ENCODE measurements at regions not wholly inside any gene's neighbourhood (a gene's known extent, or its start where the extent isn't known, plus 50 kb on each side); places are given as distances from the start of the nearest gene placed in this dataset.
"Not testable (repeated sequence)": the region's sequence is repeated elsewhere in the genome, so short reads cannot be mapped to it uniquely, and the experiment has no call there.

- H3K4me3 ChIP-seq (ENCODE audit: low read depth, low read length), result no peak overlapping the region
Observed at GRCh38 chr6:10144772-10145171, 270.1 kb downstream of the TFAP2A start.

DNA sequence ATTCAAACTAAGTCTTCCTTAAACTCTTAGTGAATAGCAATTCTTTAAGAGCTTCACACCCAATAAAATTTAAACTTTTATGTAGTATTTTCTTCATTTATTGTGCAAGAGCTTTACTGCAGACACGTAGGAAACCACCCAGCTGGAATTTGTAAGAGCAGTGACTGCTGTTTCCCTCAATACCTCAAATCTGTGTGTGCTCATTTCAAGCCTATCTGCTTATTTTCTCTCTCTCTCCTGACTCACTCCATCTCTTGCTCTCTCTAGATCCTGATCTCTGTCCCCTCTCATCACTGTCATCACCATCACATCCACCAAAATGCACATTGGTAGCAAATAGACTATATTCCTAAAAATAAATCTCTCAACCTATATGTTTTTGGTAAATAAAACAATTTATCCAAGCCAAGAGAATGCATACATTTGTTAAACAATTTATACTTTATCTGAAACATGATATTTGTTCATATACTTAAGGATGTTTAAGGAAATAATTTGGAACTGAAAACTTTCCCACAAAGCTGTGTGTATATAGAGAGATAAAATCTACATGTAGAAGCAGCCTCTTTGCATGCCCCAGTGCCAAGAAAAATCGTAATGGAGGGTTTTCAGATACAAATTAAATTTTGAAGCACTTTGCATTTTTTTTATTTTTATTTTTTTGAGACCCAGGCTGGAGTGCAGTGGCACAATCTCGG, 273.0 kb downstream of the TFAP2A start:
- no peak for DNase-seq (ENCODE audit: low read depth)
- no peak for TF ChIP-seq CTCF (IDR thresholded peaks at IDR 0.05; ENCODE audit: low read depth, low read length, missing control alignments)
- H3K4me3 ChIP-seq (ENCODE audit: low read depth, low read length), result no peak overlapping the region
- in situ Hi-C loops (cut with HindIII; ENCODE audit: low sequenced_read_pairs), result no loop called here

More at GRCh38 chr6:10144772-10145171, 270.1 kb downstream of the TFAP2A start:
- no peak for TF ChIP-seq CTCF (IDR thresholded peaks at IDR 0.05; ENCODE audit: low read depth, low read length, missing control alignments)
- in situ Hi-C loops (cut with HindIII; ENCODE audit: low sequenced_read_pairs), result no loop called here
- no peak for DNase-seq (ENCODE audit: low read depth)

DNA sequence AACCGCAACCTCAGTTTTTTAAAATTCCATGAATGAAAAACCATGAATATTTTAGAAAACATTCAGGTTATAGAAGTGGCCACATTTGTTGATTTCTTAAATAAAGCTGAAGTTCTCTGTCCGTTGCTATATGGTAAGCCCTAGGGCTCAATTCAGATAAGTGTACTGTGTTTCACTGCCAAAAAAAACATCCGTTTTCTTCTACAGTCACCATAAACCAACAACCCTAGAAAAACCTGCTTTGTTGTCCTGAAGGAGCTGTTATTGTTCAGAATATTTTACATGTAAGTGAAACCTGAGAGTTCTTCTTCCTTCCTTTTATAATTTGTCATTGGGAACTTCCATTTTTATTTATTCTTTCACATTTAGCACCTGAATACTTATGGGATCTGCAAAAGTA, 274.1 kb downstream of the TFAP2A start:
- in situ Hi-C loops (cut with HindIII; ENCODE audit: low sequenced_read_pairs), result no loop called here
- TF ChIP-seq CTCF (IDR thresholded peaks at IDR 0.05; ENCODE audit: low read depth, low read length, missing control alignments), result no peak
- no peak for DNase-seq (ENCODE audit: low read depth)
- no peak overlapping the region for H3K4me3 ChIP-seq (ENCODE audit: low read depth, low read length)

GRCh38 chr6:10140136-10140535, 274.7 kb downstream of the TFAP2A start:
- DNase-seq (ENCODE audit: low read depth), result no peak
- H3K4me3 ChIP-seq (ENCODE audit: low read depth, low read length), result no peak overlapping the region
- TF ChIP-seq CTCF (IDR thresholded peaks at IDR 0.05; ENCODE audit: low read depth, low read length, missing control alignments), result no peak
- in situ Hi-C loops (cut with HindIII; ENCODE audit: low sequenced_read_pairs), result no loop called here

GRCh38 chr6:10138917-10139316, 276.0 kb downstream of the TFAP2A start:
- in situ Hi-C loops (cut with HindIII; ENCODE audit: low sequenced_read_pairs), result no loop called here
- H3K4me3 ChIP-seq (ENCODE audit: low read depth, low read length), result no peak overlapping the region
- TF ChIP-seq CTCF (IDR thresholded peaks at IDR 0.05; ENCODE audit: low read depth, low read length, missing control alignments), result no peak
- DNase-seq (ENCODE audit: low read depth), result no peak

DNA sequence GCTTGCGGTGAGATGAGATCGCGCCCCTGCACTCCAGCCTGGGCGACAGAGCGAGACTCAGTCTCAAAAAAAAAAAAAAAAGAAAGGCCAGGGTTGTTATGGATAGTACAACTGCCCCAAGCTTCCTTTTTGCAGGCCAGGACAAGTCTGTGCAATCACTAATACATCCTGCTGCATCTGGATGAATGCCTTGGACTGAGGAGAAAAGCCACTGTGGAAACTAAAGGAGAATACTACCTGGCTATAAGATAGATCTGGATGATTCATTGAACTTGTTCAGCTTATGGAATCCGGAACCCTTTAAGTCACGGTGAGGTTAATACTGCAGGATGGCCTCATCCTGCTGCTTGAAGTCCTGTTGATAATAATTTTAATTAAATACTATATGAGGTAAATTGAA, 278.2 kb downstream of the TFAP2A start:
- in situ Hi-C loops (cut with HindIII; ENCODE audit: low sequenced_read_pairs), result no loop called here
- no peak for DNase-seq (ENCODE audit: low read depth)
- no peak overlapping the region for H3K4me3 ChIP-seq (ENCODE audit: low read depth, low read length)
- TF ChIP-seq CTCF (IDR thresholded peaks at IDR 0.05; ENCODE audit: low read depth, low read length, missing control alignments), result no peak

- H3K4me3 ChIP-seq (ENCODE audit: low read depth, low read length); in situ Hi-C loops (cut with HindIII; ENCODE audit: low sequenced_read_pairs): not testable (repeated sequence)
Observed at GRCh38 chr6:10134185-10134584, 280.7 kb downstream of the TFAP2A start.

More at GRCh38 chr6:10134185-10134584, 280.7 kb downstream of the TFAP2A start:
- not testable (repeated sequence) for DNase-seq (ENCODE audit: low read depth)
